GM12873 (cell line): ENCODE measurements at regions not wholly inside any gene's neighbourhood (a gene's known extent, or its start where the extent isn't known, plus 50 kb on each side); places are given as distances from the start of the nearest gene placed in this dataset.

Experiments used
- TF ChIP-seq, protein P1 (sequence below): IDR thresholded peaks from 2 replicates; pipeline ENCODE4 v1.5.1; 2012; ENCODE audit warnings: low read depth, mild to moderate bottlenecking, moderate library complexity, low read length, control low read depth; ENCODE audit not compliant: insufficient read depth; ENCODE audit errors: missing control alignments

GRCh38 chr10:90614631-90615030, 243.2 kb downstream of the HTR7 start:
- TF ChIP-seq, protein P1, sequence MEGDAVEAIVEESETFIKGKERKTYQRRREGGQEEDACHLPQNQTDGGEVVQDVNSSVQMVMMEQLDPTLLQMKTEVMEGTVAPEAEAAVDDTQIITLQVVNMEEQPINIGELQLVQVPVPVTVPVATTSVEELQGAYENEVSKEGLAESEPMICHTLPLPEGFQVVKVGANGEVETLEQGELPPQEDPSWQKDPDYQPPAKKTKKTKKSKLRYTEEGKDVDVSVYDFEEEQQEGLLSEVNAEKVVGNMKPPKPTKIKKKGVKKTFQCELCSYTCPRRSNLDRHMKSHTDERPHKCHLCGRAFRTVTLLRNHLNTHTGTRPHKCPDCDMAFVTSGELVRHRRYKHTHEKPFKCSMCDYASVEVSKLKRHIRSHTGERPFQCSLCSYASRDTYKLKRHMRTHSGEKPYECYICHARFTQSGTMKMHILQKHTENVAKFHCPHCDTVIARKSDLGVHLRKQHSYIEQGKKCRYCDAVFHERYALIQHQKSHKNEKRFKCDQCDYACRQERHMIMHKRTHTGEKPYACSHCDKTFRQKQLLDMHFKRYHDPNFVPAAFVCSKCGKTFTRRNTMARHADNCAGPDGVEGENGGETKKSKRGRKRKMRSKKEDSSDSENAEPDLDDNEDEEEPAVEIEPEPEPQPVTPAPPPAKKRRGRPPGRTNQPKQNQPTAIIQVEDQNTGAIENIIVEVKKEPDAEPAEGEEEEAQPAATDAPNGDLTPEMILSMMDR: no peak

- TF ChIP-seq, protein P1: no peak
These were observed 236.3 kb downstream of the HTR7 start for GRCh38 chr10:90621577-90621976.

- TF ChIP-seq, protein P1: no peak
These were observed 222.6 kb downstream of the HTR7 start for GRCh38 chr10:90635111-90635765.

- TF ChIP-seq, protein P1: no peak
These were observed 217.1 kb downstream of the HTR7 start for GRCh38 chr10:90640756-90641155.

DNA sequence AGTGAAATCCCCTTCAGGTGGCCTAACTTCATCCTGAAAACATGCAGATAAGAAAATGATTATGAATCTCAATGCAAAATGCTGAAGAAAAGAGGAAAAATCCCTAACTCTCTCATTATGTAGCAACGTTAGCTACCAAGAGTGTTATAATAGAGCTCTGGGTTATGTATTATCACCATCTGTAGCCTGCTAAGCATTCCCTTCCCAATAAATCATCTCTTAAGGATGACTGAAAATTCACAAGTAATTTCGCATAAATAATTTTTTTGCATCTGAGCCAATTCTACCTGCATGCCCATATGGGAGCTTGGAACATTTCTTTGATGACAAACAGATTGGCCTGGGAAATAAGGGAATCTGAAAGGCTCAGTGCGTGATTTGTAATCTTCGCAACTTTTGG, 216.1 kb downstream of the HTR7 start:
- TF ChIP-seq, protein P1: no peak

DNA sequence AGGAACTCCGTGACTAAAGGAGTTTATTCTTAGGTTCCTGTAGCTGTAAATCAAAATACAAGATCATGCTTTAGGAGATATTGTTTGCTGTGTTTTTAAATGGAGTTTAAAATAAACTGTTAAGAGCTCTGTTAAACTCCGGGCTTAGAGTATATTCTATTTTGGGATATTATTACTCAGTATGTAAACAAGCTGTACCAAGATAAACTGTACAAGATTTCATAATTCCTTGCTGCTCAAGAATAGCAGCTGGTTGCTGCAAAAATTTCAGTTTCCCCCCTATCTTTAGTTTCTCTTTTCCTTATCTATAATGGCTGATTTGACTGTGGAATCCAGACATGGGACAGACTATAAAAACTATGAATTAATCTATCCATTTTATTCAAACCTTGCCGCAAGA, 215.7 kb downstream of the HTR7 start:
- TF ChIP-seq, protein P1: no peak

- TF ChIP-seq, protein P1: no peak
These were observed 215.2 kb downstream of the HTR7 start for GRCh38 chr10:90642650-90643049.
